Endothelial cell of umbilical vein (primary cell): ENCODE measurements at regions not wholly inside any gene's neighbourhood (a gene's known extent, or its start where the extent isn't known, plus 50 kb on each side); places are given as distances from the start of the nearest gene placed in this dataset.

Source experiments
- BruUV-seq: library from RNA; stranded (reverse); fragments of 400-500 nt; replicated peaks from 2 replicates; lab custom pipeline; 2021; lab: Mats Ljungman, UMichigan
- CTCF ChIA-PET: fragments of 300-600, 350-600 bp; sonication (Branson Sonifier 250); formaldehyde crosslinking; loops from one replicate; lab custom pipeline; 2021; ENCODE audit warnings: antibody characterized with exemption, inconsistent platforms; lab: Charles Lee
- POLR2A ChIA-PET: fragments of 300-600, 350-600 bp; sonication (Branson Sonifier 250); formaldehyde crosslinking; loops from one replicate; lab custom pipeline; 2021; ENCODE audit warnings: antibody characterized with exemption, inconsistent platforms; lab: Charles Lee
- DNase-seq: peaks from one replicate; pipeline ENCODE4 v3.0.0-alpha.2; 2011; ENCODE audit warnings: low read depth, low spot score
- FAIRE-seq: peaks from 2 replicates; lab custom pipeline; 2011; peaks lifted over from hg19 to GRCh38; lab: Jason Lieb, UNC
- H2AFZ ChIP-seq: 2 replicates; pipeline ENCODE4 v1.6.0; 2012; ENCODE audit warnings: low read depth, low read length, control low read depth, inconsistent platforms
- H3K27ac ChIP-seq: 2 replicates; pipeline ENCODE4 v1.5.1; 2011; ENCODE audit warnings: low read depth, mild to moderate bottlenecking, control low read depth, low read length, moderate library complexity; ENCODE audit not compliant: insufficient read depth
- H3K27me3 ChIP-seq, 2 experiments: 2 replicates each; pipeline versions ENCODE4 v1.6.0 to v1.6.1; 2011; ENCODE audit warnings: low read length in 2 of 2, mixed read lengths in 1 of 2; ENCODE audit not compliant: control insufficient read depth in 2 of 2, insufficient read depth in 2 of 2
- H3K36me3 ChIP-seq, 2 experiments: 2 replicates in 1 of 2; 3 replicates in 1 of 2; pipeline ENCODE4 v1.5.1; 2011; ENCODE audit warnings: low read length in 2 of 2, mild to moderate bottlenecking in 1 of 2, moderate library complexity in 1 of 2; ENCODE audit not compliant: control insufficient read depth in 2 of 2, insufficient read depth in 2 of 2; ENCODE audit errors: extremely low read depth in 1 of 2
- H3K4me1 ChIP-seq: 3 replicates; pipeline ENCODE4 v1.5.1; 2011; ENCODE audit warnings: mild to moderate bottlenecking, low read length; ENCODE audit not compliant: control insufficient read depth, insufficient read depth; ENCODE audit errors: extremely low read depth
- H3K4me2 ChIP-seq: 2 replicates; pipeline ENCODE4 v1.6.1; 2011; ENCODE audit warnings: low read length, control low read depth, mixed read lengths; ENCODE audit not compliant: insufficient read depth
- H3K4me3 ChIP-seq, 3 experiments: fragments of 200-600 bp in 1 of 3; sonication (generic), shearing (Covaris generic) in 1 of 3; replicated peaks in 1 of 3; 2 replicates each; pipeline ENCODE4 v1.5.1; 2011 to 2016; ENCODE audit warnings: control low read depth in 3 of 3, low read length in 3 of 3, mild to moderate bottlenecking in 2 of 3, inconsistent platforms in 1 of 3, low read depth in 1 of 3, moderate library complexity in 1 of 3; ENCODE audit not compliant: insufficient read depth in 1 of 3
- H3K79me2 ChIP-seq: 2 replicates; pipeline ENCODE4 v1.6.0; 2012; ENCODE audit warnings: low read length, inconsistent platforms; ENCODE audit not compliant: control insufficient read depth, insufficient read depth
- H3K9ac ChIP-seq: replicated peaks from 2 replicates; pipeline ENCODE3; 2011; ENCODE audit warnings: low read length, control low read depth; ENCODE audit not compliant: insufficient read depth; ENCODE audit errors: extremely low read depth
- H3K9me1 ChIP-seq: replicated peaks from 3 replicates; pipeline ENCODE4 v1.6.0; 2011; ENCODE audit warnings: mild to moderate bottlenecking, low read length; ENCODE audit not compliant: control insufficient read depth, insufficient read depth; ENCODE audit errors: extremely low read depth
- H3K9me3 ChIP-seq: replicated peaks from 2 replicates; pipeline ENCODE4 v1.5.1; 2012; ENCODE audit warnings: low read length, inconsistent platforms; ENCODE audit not compliant: control insufficient read depth, insufficient read depth
- H4K20me1 ChIP-seq: replicated peaks from 2 replicates; pipeline ENCODE3; 2011; ENCODE audit warnings: mild to moderate bottlenecking, low read length; ENCODE audit not compliant: control insufficient read depth, insufficient read depth; ENCODE audit errors: extremely low read depth
- CTCF ChIP-seq, 2 donors: IDR thresholded peaks; 1 replicate in 1 of 2; 2 replicates in 1 of 2; pipeline ENCODE4 v1.5.1; 2011; ENCODE audit warnings: low read length in 2 of 2, mild to moderate bottlenecking in 2 of 2, moderate library complexity in 2 of 2, control low read depth in 1 of 2, inconsistent platforms in 1 of 2, low read depth in 1 of 2; ENCODE audit not compliant: insufficient read depth in 1 of 2; ENCODE audit errors: extremely low read depth in 1 of 2
- EZH2 ChIP-seq: IDR thresholded peaks from 2 replicates; pipeline ENCODE4 v1.6.1; 2012; ENCODE audit warnings: borderline replicate concordance, low read depth, mild to moderate bottlenecking, moderate library complexity, low read length, inconsistent platforms; ENCODE audit not compliant: severe bottlenecking
- FOS ChIP-seq: IDR thresholded peaks from 2 replicates; pipeline ENCODE4 v1.6.1; 2011; ENCODE audit warnings: mild to moderate bottlenecking, low read length, moderate library complexity, borderline replicate concordance; ENCODE audit not compliant: insufficient read depth
- GATA2 ChIP-seq: IDR thresholded peaks from 2 replicates; pipeline ENCODE4 v1.7.0; 2011; ENCODE audit warnings: low read depth, mild to moderate bottlenecking, moderate library complexity, mixed read lengths, low read length; ENCODE audit not compliant: insufficient read length, insufficient read depth
- JUN ChIP-seq: IDR thresholded peaks from 2 replicates; pipeline ENCODE4 v1.6.1; 2011; ENCODE audit warnings: borderline replicate concordance, low read depth; ENCODE audit not compliant: insufficient read length, insufficient read depth
- MAX ChIP-seq: IDR thresholded peaks from 2 replicates; pipeline ENCODE4 v1.6.1; 2011; ENCODE audit not compliant: insufficient read depth, insufficient read length
- MYC ChIP-seq: IDR thresholded peaks from one replicate; pipeline ENCODE4 v1.6.1; 2011; ENCODE audit warnings: mild to moderate bottlenecking, low read depth, low read length
- POLR2A ChIP-seq: IDR thresholded peaks from 2 replicates; pipeline ENCODE4 v1.6.1; 2012; ENCODE audit warnings: low read depth, mild to moderate bottlenecking, control low read depth, low read length
- POLR2AphosphoS5 ChIP-seq: IDR thresholded peaks from 2 replicates; pipeline ENCODE4 v1.6.1; 2012; ENCODE audit warnings: low read depth, mild to moderate bottlenecking, control low read depth, low read length, moderate library complexity; ENCODE audit not compliant: insufficient read depth
- dilution Hi-C: fragments of 300-500 bp; cut with MboI; formaldehyde crosslinking; loops from one replicate; pipeline ENCODE4 v1.15.0; 2019; ENCODE audit warnings: low sequenced_read_pairs; ENCODE audit not compliant: extremely low pct_ligation_motif_present
- intact Hi-C: fragments of 100-400 bp; cut with micrococcal nuclease; formaldehyde crosslinking; loops from one replicate; pipeline ENCODE4 v1.10.0; 2022

GRCh38 chr4:184959309-184959708, 59.0 kb upstream of the HELT start:
- TF ChIP-seq MAX: no peak
- TF ChIP-seq POLR2A: no peak
- no peak for TF ChIP-seq POLR2AphosphoS5
- TF ChIP-seq EZH2: no peak
- TF ChIP-seq JUN: no peak
- no peak for TF ChIP-seq FOS
- TF ChIP-seq GATA2: no peak
- no peak for TF ChIP-seq MYC
- no peak for TF ChIP-seq CTCF (IDR thresholded peaks at IDR 0.05; ENCODE audit: extremely low read depth in 1 of 2, insufficient read depth in 1 of 2, low read depth in 1 of 2, low read length in 2 of 2)
- Histone ChIP-seq H4K20me1 (no peaks in the 10 kb centered on the region), H3K9me1 (no peaks in the 10 kb centered on the region), H3K79me2 (no peaks in the 10 kb centered on the region), H3K4me3 (no peak overlapping the region), H3K4me2 (no peak overlapping the region), H3K9ac (no peak overlapping the region), H2AFZ (no peak overlapping the region), H3K4me1 (no peaks in the 10 kb centered on the region), H3K9me3 (no peaks in the 10 kb centered on the region), H3K36me3 (no peaks in the 10 kb centered on the region), H3K27ac (no peak overlapping the region), H3K27me3 (no peaks in the 10 kb centered on the region)
- FAIRE-seq: no peak
- no peak for DNase-seq
- dilution Hi-C loops: no loop called here
- intact Hi-C loops: no loop called here
- ChIA-PET POLR2A (no interaction called here), CTCF (no interaction called here)
- BruUV-seq: no TSS peak
